Activated CD4-positive, alpha-beta T cell treated with anti-CD3 and anti-CD28 coated beads for 48 hours (primary cell): ENCODE measurements at regions not wholly inside any gene's neighbourhood (a gene's known extent, or its start where the extent isn't known, plus 50 kb on each side); places are given as distances from the start of the nearest gene placed in this dataset.

Experiments
- DNase-seq: peaks from one replicate; pipeline ENCODE4 v3.0.0-alpha.2; 2020

- no peak for DNase-seq
Observed at GRCh38 chr7:114860206-114860605, 61.7 kb upstream of the MDFIC start.

- DNase-seq = no peak
Observed at GRCh38 chr7:114862406-114862805, 59.5 kb upstream of the MDFIC start.

GRCh38 chr7:114864278-114864677, 57.6 kb upstream of the MDFIC start:
- DNase-seq = no peak

- DNase-seq = peak; percentile 72
Observed at GRCh38 chr7:114865564-114865963, 56.3 kb upstream of the MDFIC start.
